Suprapubic skin (tissue), 4 donors: ENCODE measurements at regions not wholly inside any gene's neighbourhood (a gene's known extent, or its start where the extent isn't known, plus 50 kb on each side); places are given as distances from the start of the nearest gene placed in this dataset.
"Not testable (repeated sequence)": the region's sequence is repeated elsewhere in the genome, so short reads cannot be mapped to it uniquely, and the experiment has no call there.

ENCODE experiments used
- EP300 ChIP-seq: sonication (generic); formaldehyde crosslinking; IDR thresholded peaks from one replicate; pipeline ENCODE4 v1.6.1; 2017; ENCODE audit warnings: antibody characterized with exemption
- POLR2A ChIP-seq, 2 donors: fragments of 450-650 bp; IDR thresholded peaks; one replicate each; pipeline ENCODE4 v1.6.1; 2017; ENCODE audit warnings: antibody characterized with exemption in 2 of 2, mild to moderate bottlenecking in 2 of 2, moderate library complexity in 2 of 2
- POLR2AphosphoS5 ChIP-seq, 3 donors: sonication (generic); formaldehyde crosslinking; IDR thresholded peaks; one replicate each; pipeline ENCODE4 v1.6.1; 2017; ENCODE audit warnings: antibody characterized with exemption in 3 of 3
- TF ChIP-seq, protein P1 (sequence below), 2 donors: fragments of 200-600 bp in 1 of 2; fragments of 450-650 bp in 1 of 2; sonication (generic) in 1 of 2; IDR thresholded peaks; one replicate each; pipeline ENCODE4 v1.5.1; 2016 to 2019; ENCODE audit warnings: antibody characterized with exemption in 2 of 2, mild to moderate bottlenecking in 1 of 2, moderate library complexity in 1 of 2

DNA sequence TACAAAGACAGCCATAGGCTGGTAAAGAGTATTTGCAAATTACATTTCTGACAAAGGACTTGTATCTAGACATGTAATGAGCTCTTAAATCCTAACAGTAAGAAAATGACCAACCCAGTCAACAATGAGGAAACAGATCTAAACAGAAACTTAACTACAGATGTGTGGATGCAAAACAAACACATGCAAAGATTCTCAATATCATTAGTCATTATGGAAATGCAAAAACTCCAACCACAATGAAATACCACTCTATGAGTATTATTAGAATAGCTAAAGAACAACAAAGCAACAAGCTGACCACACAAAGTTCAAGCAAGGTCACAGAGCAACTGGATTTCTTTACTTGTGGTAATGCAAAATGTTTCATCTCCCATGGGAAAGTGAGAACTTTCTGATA, 275.3 kb upstream of the DPP6 start:
- TF ChIP-seq, protein P1, sequence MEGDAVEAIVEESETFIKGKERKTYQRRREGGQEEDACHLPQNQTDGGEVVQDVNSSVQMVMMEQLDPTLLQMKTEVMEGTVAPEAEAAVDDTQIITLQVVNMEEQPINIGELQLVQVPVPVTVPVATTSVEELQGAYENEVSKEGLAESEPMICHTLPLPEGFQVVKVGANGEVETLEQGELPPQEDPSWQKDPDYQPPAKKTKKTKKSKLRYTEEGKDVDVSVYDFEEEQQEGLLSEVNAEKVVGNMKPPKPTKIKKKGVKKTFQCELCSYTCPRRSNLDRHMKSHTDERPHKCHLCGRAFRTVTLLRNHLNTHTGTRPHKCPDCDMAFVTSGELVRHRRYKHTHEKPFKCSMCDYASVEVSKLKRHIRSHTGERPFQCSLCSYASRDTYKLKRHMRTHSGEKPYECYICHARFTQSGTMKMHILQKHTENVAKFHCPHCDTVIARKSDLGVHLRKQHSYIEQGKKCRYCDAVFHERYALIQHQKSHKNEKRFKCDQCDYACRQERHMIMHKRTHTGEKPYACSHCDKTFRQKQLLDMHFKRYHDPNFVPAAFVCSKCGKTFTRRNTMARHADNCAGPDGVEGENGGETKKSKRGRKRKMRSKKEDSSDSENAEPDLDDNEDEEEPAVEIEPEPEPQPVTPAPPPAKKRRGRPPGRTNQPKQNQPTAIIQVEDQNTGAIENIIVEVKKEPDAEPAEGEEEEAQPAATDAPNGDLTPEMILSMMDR (IDR thresholded peaks at IDR 0.05), result not testable (repeated sequence)
- TF ChIP-seq EP300; POLR2AphosphoS5 (IDR thresholded peaks at IDR 0.05); POLR2A (IDR thresholded peaks at IDR 0.05): not testable (repeated sequence)
